ENCODE measurements at regions not wholly inside any gene's neighbourhood (a gene's known extent, or its start where the extent isn't known, plus 50 kb on each side); places are given as distances from the start of the nearest gene placed in this dataset.

DNA sequence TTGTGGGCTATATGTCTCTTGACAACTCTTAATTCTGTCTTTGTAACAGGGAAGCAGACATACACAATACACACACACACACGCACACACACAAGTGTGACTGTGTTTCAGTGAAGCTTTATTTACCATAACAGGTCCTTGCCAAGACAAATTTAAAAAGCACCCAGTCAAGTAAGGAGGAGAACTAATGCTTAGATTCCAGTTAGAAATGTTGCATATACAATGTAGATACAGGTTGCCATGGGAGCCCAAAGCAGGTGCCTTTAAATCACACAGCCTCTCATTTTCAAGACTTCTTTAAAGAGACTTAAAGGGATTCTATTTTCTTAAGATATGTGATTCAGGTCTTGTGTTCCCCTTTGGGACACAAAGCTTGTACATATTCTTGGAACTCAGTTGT is 1551.9 kb downstream of the EFNB2 start:
- TF ChIP-seq SUZ12 (IDR thresholded peaks at IDR 0.05; ENCODE audit: extremely low read depth, insufficient read depth, insufficient read length) (no peak), ZNF274 (IDR thresholded peaks at IDR 0.05; ENCODE audit: low read depth, low read length) (no peak), YY1 (IDR thresholded peaks at IDR 0.05; ENCODE audit: insufficient read depth, insufficient read length) (no peak)
